GM12891 (cell line): ENCODE measurements at regions not wholly inside any gene's neighbourhood (a gene's known extent, or its start where the extent isn't known, plus 50 kb on each side); places are given as distances from the start of the nearest gene placed in this dataset.
"Not testable (repeated sequence)": the region's sequence is repeated elsewhere in the genome, so short reads cannot be mapped to it uniquely, and the experiment has no call there.

Experiments
- DNase-seq: peaks from one replicate; pipeline ENCODE4 v3.0.0; 2011; ENCODE audit warnings: low spot score; ENCODE audit not compliant: insufficient read length
- FAIRE-seq: peaks from 2 replicates; lab custom pipeline; 2011; peaks lifted over from hg19 to GRCh38; lab: Jason Lieb, UNC
- PAX5 ChIP-seq: IDR thresholded peaks from 2 replicates; pipeline ENCODE4 v1.6.1; 2011; ENCODE audit warnings: low read length, moderate library complexity, mild to moderate bottlenecking; ENCODE audit not compliant: insufficient read depth, severe bottlenecking
- POLR2A ChIP-seq: IDR thresholded peaks from 2 replicates; pipeline ENCODE4 v1.6.1; 2011; ENCODE audit warnings: low read depth, low read length, control low read depth
- POLR2AphosphoS5 ChIP-seq: IDR thresholded peaks from 2 replicates; pipeline ENCODE4 v1.6.1; 2011; ENCODE audit warnings: low read depth, low read length, control low read depth
- POU2F2 ChIP-seq: IDR thresholded peaks from 2 replicates; pipeline ENCODE4 v1.6.1; 2011; ENCODE audit warnings: low read depth, mild to moderate bottlenecking, control low read depth, low read length, moderate library complexity
- SPI1 ChIP-seq: IDR thresholded peaks from 2 replicates; pipeline ENCODE4 v1.6.1; 2011; ENCODE audit warnings: low read depth, low read length, control low read depth
- TAF1 ChIP-seq: IDR thresholded peaks from 2 replicates; pipeline ENCODE4 v1.6.1; 2011; ENCODE audit warnings: low read depth, low read length, control low read depth

GRCh38 chr2:161052214-161052613, 108.0 kb upstream of the TANK start:
- FAIRE-seq (no peak), DNase-seq (no peak)
- TF ChIP-seq POLR2AphosphoS5 (no peak), POU2F2 (no peak), POLR2A (no peak), PAX5 (no peak), TAF1 (no peak), SPI1 (no peak)

GRCh38 chr2:161055289-161055688, 104.9 kb upstream of the TANK start:
- no peak for TF ChIP-seq POLR2AphosphoS5
- TF ChIP-seq SPI1, result no peak
- TF ChIP-seq POLR2A, result no peak
- TF ChIP-seq POU2F2, result no peak
- TF ChIP-seq TAF1, result no peak
- TF ChIP-seq PAX5, result no peak
- FAIRE-seq, result no peak
- no peak for DNase-seq

- no peak for TF ChIP-seq SPI1
- no peak for TF ChIP-seq POU2F2
- TF ChIP-seq TAF1, result no peak
- no peak for TF ChIP-seq POLR2A
- no peak for TF ChIP-seq PAX5
- no peak for TF ChIP-seq POLR2AphosphoS5
- FAIRE-seq (no peak), DNase-seq (no peak)
These were observed 100.8 kb upstream of the TANK start for GRCh38 chr2:161059388-161059787.

GRCh38 chr2:161061786-161062185, 98.4 kb upstream of the TANK start:
- FAIRE-seq (no peak), DNase-seq (no peak)
- TF ChIP-seq TAF1, result no peak
- TF ChIP-seq POU2F2, result no peak
- no peak for TF ChIP-seq PAX5
- TF ChIP-seq SPI1, result no peak
- no peak for TF ChIP-seq POLR2A
- no peak for TF ChIP-seq POLR2AphosphoS5

GRCh38 chr2:161063157-161063945, 96.9 kb upstream of the TANK start:
- FAIRE-seq, result peak; percentile 89
- peak; percentile 17 for DNase-seq
- TF ChIP-seq POLR2A (no peak), SPI1 (peak; percentile 20; the same call in 1 of the 2 replicates)

- FAIRE-seq (no peak), DNase-seq (no peak)
- TF ChIP-seq TAF1, result no peak
- no peak for TF ChIP-seq POLR2A
- TF ChIP-seq PAX5, result no peak
- TF ChIP-seq POU2F2, result no peak
- no peak for TF ChIP-seq SPI1
- no peak for TF ChIP-seq POLR2AphosphoS5
These were observed 96.3 kb upstream of the TANK start for GRCh38 chr2:161063946-161064306.

- TF ChIP-seq TAF1 (no peak), POU2F2 (no peak)
- FAIRE-seq (no peak), DNase-seq (no peak)
These were observed 92.3 kb upstream of the TANK start for GRCh38 chr2:161067846-161068350.

- FAIRE-seq, result peak; percentile 31
- DNase-seq, result no peak
- TF ChIP-seq POLR2A (no peak), POLR2AphosphoS5 (no peak)
These were observed 91.6 kb upstream of the TANK start for GRCh38 chr2:161068670-161069069.

- FAIRE-seq (no peak), DNase-seq (no peak)
- TF ChIP-seq POLR2AphosphoS5 (no peak), SPI1 (no peak), TAF1 (no peak), POU2F2 (no peak), POLR2A (no peak), PAX5 (no peak)
These were observed 89.3 kb upstream of the TANK start for GRCh38 chr2:161070693-161071479.

- DNase-seq, FAIRE-seq: not testable (repeated sequence)
These were observed 87.8 kb upstream of the TANK start for GRCh38 chr2:161072436-161072835.
